Erythroblast (primary cell): ENCODE measurements at regions not wholly inside any gene's neighbourhood (a gene's known extent, or its start where the extent isn't known, plus 50 kb on each side); places are given as distances from the start of the nearest gene placed in this dataset.

ENCODE experiments used
- GATA1 ChIP-seq: IDR thresholded peaks from 2 replicates; pipeline ENCODE4 v1.6.1; 2011; ENCODE audit warnings: low read depth, mild to moderate bottlenecking, control low read depth, low read length, moderate library complexity
- POLR2A ChIP-seq: IDR thresholded peaks from 2 replicates; pipeline ENCODE4 v1.6.1; 2011; ENCODE audit warnings: mild to moderate bottlenecking, low read length

DNA sequence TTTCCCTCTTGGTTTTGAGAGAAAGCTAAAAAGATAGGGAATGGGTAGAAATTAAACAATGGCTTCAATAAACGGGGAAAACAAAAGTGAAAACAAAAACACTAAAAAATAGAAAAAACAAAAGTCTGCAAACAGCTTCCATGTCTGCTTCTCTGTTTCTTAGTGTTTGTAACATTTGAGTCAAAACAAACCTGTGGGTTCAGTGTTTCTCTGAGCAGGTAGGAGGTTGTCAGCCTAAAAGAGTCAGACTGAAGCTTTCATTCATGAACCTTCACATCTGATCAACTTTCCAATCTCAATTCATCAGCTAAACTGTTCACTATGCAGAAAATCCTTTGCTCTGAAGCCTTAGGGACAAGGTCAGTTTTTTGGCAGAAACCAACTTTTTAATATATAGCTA lies 102.5 kb upstream of the ADAMTS16 start:
- no peak for TF ChIP-seq POLR2A
- no peak for TF ChIP-seq GATA1
